Omental fat pad (tissue), 3 donors: ENCODE measurements at regions not wholly inside any gene's neighbourhood (a gene's known extent, or its start where the extent isn't known, plus 50 kb on each side); places are given as distances from the start of the nearest gene placed in this dataset.

Experiments used
- ATAC-seq: fragments of 150-250 bp; one replicate; pipeline ENCODE4 v1.9.1; 2016; ENCODE audit warnings: mild to moderate bottlenecking, moderate library complexity; ENCODE audit not compliant: low FRiP score
- DNase-seq: peaks from one replicate; pipeline ENCODE4 v3.0.0-alpha.2; 2019; ENCODE audit warnings: low spot score
- CTCF ChIP-seq, 3 donors: fragments of 450-650 bp; IDR thresholded peaks; one replicate each; pipeline ENCODE4 v1.5.1; 2016 to 2017; ENCODE audit warnings: antibody characterized with exemption in 3 of 3, mild to moderate bottlenecking in 3 of 3, moderate library complexity in 2 of 3

- DNase-seq: no peak
- no peak for ATAC-seq
- TF ChIP-seq CTCF (IDR thresholded peaks at IDR 0.05): no peak
These were observed 436.5 kb downstream of the LMO4 start for GRCh38 chr1:87765057-87765680.

DNA sequence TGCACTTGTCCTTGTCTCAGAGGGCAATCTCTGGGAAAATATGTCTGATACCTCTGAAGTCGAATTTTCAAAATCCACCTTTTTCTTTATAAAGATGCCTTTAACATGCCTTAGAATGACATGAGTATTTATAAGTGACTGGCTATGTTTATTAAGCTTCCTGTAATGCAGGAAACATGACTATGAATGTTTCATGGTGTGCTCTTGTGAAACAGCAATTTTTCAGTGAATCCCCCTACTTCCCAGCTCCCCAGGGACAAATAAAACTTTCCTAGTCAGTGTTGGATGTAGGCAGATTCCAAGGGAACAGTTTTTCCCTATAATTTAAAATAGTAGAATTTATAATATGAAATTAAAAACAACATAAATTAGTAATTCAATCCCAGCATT is 437.0 kb downstream of the LMO4 start:
- ATAC-seq (no peak), DNase-seq (no peak)

GRCh38 chr1:87766737-87767136 is 438.1 kb downstream of the LMO4 start:
- no peak for DNase-seq
- no peak for ATAC-seq
- TF ChIP-seq CTCF (IDR thresholded peaks at IDR 0.05): no peak

More for the DNA sequence above, 437.0 kb downstream of the LMO4 start:
- no peak for TF ChIP-seq CTCF (IDR thresholded peaks at IDR 0.05)

GRCh38 chr1:87778896-87779295 is 450.2 kb downstream of the LMO4 start:
- TF ChIP-seq CTCF (IDR thresholded peaks at IDR 0.05): no peak
- ATAC-seq (no peak), DNase-seq (no peak)

DNA sequence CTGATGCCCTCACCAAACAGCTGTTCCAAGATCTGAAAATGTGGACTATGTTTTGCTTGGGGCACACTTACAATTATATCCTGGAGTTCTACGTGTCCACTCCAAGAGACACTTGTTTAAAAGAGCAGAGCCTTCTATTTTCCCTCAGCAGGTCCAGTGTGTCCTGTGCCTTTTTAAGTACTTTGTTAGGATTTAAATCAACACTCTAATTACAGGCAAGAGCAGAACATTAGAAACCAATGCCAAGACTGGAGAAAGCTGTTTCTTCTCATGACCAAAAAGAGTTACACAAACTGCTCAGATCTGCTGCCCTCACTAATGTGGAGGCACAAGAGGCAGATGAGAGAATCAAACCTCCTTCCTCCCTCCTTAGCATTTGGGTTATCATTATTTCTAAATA is 452.9 kb downstream of the LMO4 start:
- no peak for TF ChIP-seq CTCF (IDR thresholded peaks at IDR 0.05)
- DNase-seq (no peak), ATAC-seq (no peak)

DNA sequence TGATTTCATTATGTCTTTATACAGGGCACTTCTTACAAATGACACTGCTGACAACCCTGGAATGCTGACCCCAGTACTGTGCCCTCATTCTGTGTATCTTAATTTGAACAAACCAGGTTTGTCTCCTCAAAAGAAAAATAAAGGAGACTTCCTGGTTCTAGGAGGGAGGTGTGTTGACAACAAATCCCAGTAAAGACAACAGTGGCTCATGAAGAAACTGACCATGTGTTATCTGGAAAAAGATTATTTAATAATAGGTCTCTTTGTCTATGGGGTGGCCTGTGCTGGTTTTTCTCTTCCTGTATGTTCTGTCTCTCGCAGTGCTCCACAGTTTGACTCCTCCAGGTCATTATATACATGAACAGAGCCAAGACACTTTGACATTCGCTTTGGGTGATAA is 454.6 kb downstream of the LMO4 start:
- no peak for DNase-seq
- no peak for ATAC-seq
- no peak for TF ChIP-seq CTCF (IDR thresholded peaks at IDR 0.05)

GRCh38 chr1:87785386-87785785 is 456.7 kb downstream of the LMO4 start:
- no peak for ATAC-seq
- DNase-seq: no peak
- no peak for TF ChIP-seq CTCF (IDR thresholded peaks at IDR 0.05)
